ENCODE measurements at regions not wholly inside any gene's neighbourhood (a gene's known extent, or its start where the extent isn't known, plus 50 kb on each side); places are given as distances from the start of the nearest gene placed in this dataset.

GRCh38 chr3:111454551-111454950 lies 87.4 kb upstream of the CD96 start:
- TF ChIP-seq TARDBP (IDR thresholded peaks at IDR 0.05), result no peak
- TF ChIP-seq FOXA1 (IDR thresholded peaks at IDR 0.05), result no peak
- TF ChIP-seq SP1 (IDR thresholded peaks at IDR 0.05), result no peak
- no peak for TF ChIP-seq L3MBTL2 (conservative IDR thresholded peaks at IDR 0.05)
- no peak for TF ChIP-seq ELF4 (IDR thresholded peaks at IDR 0.05)
- no peak for TF ChIP-seq SUZ12 (IDR thresholded peaks at IDR 0.05)
- no peak for TF ChIP-seq FOXM1 (IDR thresholded peaks at IDR 0.05; ENCODE audit: borderline replicate concordance)
- TF ChIP-seq NFRKB (IDR thresholded peaks at IDR 0.05), result no peak
- no peak for TF ChIP-seq LEF1 (IDR thresholded peaks at IDR 0.05; ENCODE audit: borderline replicate concordance)

Data from HEK293T (cell line).